Hepatocyte (in vitro differentiated cells): ENCODE measurements at regions not wholly inside any gene's neighbourhood (a gene's known extent, or its start where the extent isn't known, plus 50 kb on each side); places are given as distances from the start of the nearest gene placed in this dataset.
"Not testable (repeated sequence)": the region's sequence is repeated elsewhere in the genome, so short reads cannot be mapped to it uniquely, and the experiment has no call there.

Source experiments
- DNase-seq: peaks from one replicate; pipeline ENCODE4 v3.0.0-alpha.2; 2016; ENCODE audit warnings: low spot score
- H2AFZ ChIP-seq: fragments of 200-600 bp; sonication (generic); 2 replicates; pipeline ENCODE4 v1.6.0; 2016; ENCODE audit warnings: antibody characterized with exemption, mild to moderate bottlenecking
- H3K27ac ChIP-seq: fragments of 200-600 bp; sonication (generic); 2 replicates; pipeline ENCODE4 v1.5.1; 2016; ENCODE audit warnings: mild to moderate bottlenecking
- H3K27me3 ChIP-seq: fragments of 200-600 bp; sonication (generic); 2 replicates; pipeline ENCODE4 v1.6.1; 2016
- H3K36me3 ChIP-seq: fragments of 200-600 bp; sonication (generic); replicated peaks from 2 replicates; pipeline ENCODE4 v1.5.1; 2016; ENCODE audit warnings: low read depth; ENCODE audit not compliant: insufficient read depth
- H3K4me1 ChIP-seq: fragments of 200-600 bp; sonication (generic); 2 replicates; pipeline ENCODE4 v1.5.1; 2016; ENCODE audit warnings: mild to moderate bottlenecking, moderate library complexity; ENCODE audit not compliant: insufficient read depth
- H3K4me2 ChIP-seq: fragments of 200-600 bp; sonication (generic); 2 replicates; pipeline ENCODE4 v1.6.0; 2016
- H3K4me3 ChIP-seq: fragments of 200-600 bp; sonication (generic); 2 replicates; pipeline ENCODE4 v1.5.1; 2016; ENCODE audit warnings: mild to moderate bottlenecking
- H3K79me2 ChIP-seq: fragments of 200-600 bp; sonication (generic); 2 replicates; pipeline ENCODE4 v1.6.0; 2017; ENCODE audit warnings: mild to moderate bottlenecking
- H3K9me2 ChIP-seq: fragments of 200-600 bp; sonication (generic); replicated peaks from 2 replicates; pipeline ENCODE4 v1.6.0; 2017; ENCODE audit warnings: mild to moderate bottlenecking; ENCODE audit not compliant: insufficient read depth
- H3K9me3 ChIP-seq: fragments of 200-600 bp; sonication (generic); 2 replicates; pipeline ENCODE4 v1.5.1; 2016; ENCODE audit warnings: low read depth, mild to moderate bottlenecking
- H4K20me1 ChIP-seq: fragments of 200-600 bp; sonication (generic); 2 replicates; pipeline ENCODE4 v1.6.0; 2016; ENCODE audit warnings: mild to moderate bottlenecking; ENCODE audit not compliant: insufficient read depth, poor library complexity, severe bottlenecking
- CTCF ChIP-seq: fragments of 200-600 bp; sonication (generic); IDR thresholded peaks from 2 replicates; pipeline ENCODE4 v1.5.1; 2016; ENCODE audit warnings: antibody characterized with exemption, mild to moderate bottlenecking; ENCODE audit not compliant: poor library complexity
- EZH2 ChIP-seq: fragments of 200-600 bp; sonication (generic); IDR thresholded peaks from 2 replicates; pipeline ENCODE4 v1.6.1; 2016; ENCODE audit warnings: antibody characterized with exemption, mild to moderate bottlenecking, borderline replicate concordance
- EZH2phosphoT487 ChIP-seq: fragments of 200-600 bp; sonication (generic); IDR thresholded peaks from one replicate; pipeline ENCODE4 v1.6.1; 2018; ENCODE audit warnings: antibody characterized with exemption, mild to moderate bottlenecking, low read depth, moderate library complexity; ENCODE audit not compliant: unreplicated experiment, severe bottlenecking
- WGBS: methylation state at CpG from one replicate; pipeline ENCODE4 v1.1.6; 2016; ENCODE audit warnings: low lambda C conversion rate; ENCODE audit errors: missing lambda C conversion rate; 5-methylcytosine and 5-hydroxymethylcytosine counted together

- Histone ChIP-seq H2AFZ (no peak overlapping the region), H3K4me1 (no peaks in the 10 kb centered on the region), H4K20me1 (no peaks in the 10 kb centered on the region), H3K9me2 (no peaks in the 10 kb centered on the region), H3K27ac (no peak overlapping the region), H3K79me2 (no peaks in the 10 kb centered on the region), H3K4me2 (no peak overlapping the region), H3K9me3 (no peaks in the 10 kb centered on the region), H3K27me3 (no peaks in the 10 kb centered on the region), H3K4me3 (no peak overlapping the region), H3K36me3 (no peaks in the 10 kb centered on the region)
- WGBS: 93% methylated on average over 2 of the region's 2 CpGs
- TF ChIP-seq EZH2 (no peak), CTCF (no peak), EZH2phosphoT487 (no peak)
- DNase-seq: no peak
Observed at GRCh38 chr6:48388044-48388443, 277.0 kb upstream of the PTCHD4 start.

GRCh38 chr6:48378884-48379407 lies 267.9 kb upstream of the PTCHD4 start:
- Histone ChIP-seq H3K27me3 (no peaks in the 10 kb centered on the region), H4K20me1 (no peaks in the 10 kb centered on the region), H2AFZ (no peak overlapping the region), H3K27ac (no peak overlapping the region), H3K4me3 (no peak overlapping the region), H3K4me1 (no peaks in the 10 kb centered on the region), H3K9me2 (no peaks in the 10 kb centered on the region), H3K36me3 (no peaks in the 10 kb centered on the region), H3K9me3 (no peaks in the 10 kb centered on the region), H3K79me2 (no peaks in the 10 kb centered on the region), H3K4me2 (no peak overlapping the region)
- TF ChIP-seq EZH2phosphoT487: no peak
- TF ChIP-seq CTCF: no peak
- TF ChIP-seq EZH2: no peak
- no peak for DNase-seq

- Histone ChIP-seq H3K27ac (no peak overlapping the region), H3K4me2 (no peak overlapping the region), H4K20me1 (no peaks in the 10 kb centered on the region), H3K79me2 (no peaks in the 10 kb centered on the region), H3K9me3 (no peaks in the 10 kb centered on the region), H3K36me3 (no peaks in the 10 kb centered on the region), H2AFZ (no peak overlapping the region), H3K4me1 (no peaks in the 10 kb centered on the region), H3K4me3 (no peak overlapping the region), H3K27me3 (no peaks in the 10 kb centered on the region), H3K9me2 (no peaks in the 10 kb centered on the region)
- 74% methylated on average over 3 of the region's 3 CpGs for WGBS
- DNase-seq: no peak
- TF ChIP-seq CTCF (no peak), EZH2phosphoT487 (no peak), EZH2 (no peak)
Observed at GRCh38 chr6:48377115-48377514, 266.1 kb upstream of the PTCHD4 start.

- WGBS: no CpG with 5 or more reads among the region's 34 CpGs
Observed at GRCh38 chr6:48371226-48371625, 260.2 kb upstream of the PTCHD4 start.

More at GRCh38 chr6:48371226-48371625, 260.2 kb upstream of the PTCHD4 start:
- H3K4me3 ChIP-seq, H3K36me3 ChIP-seq, H2AFZ ChIP-seq, H4K20me1 ChIP-seq, H3K4me1 ChIP-seq, H3K4me2 ChIP-seq, H3K79me2 ChIP-seq, DNase-seq, H3K9me3 ChIP-seq, H3K27me3 ChIP-seq, H3K27ac ChIP-seq, H3K9me2 ChIP-seq: not testable (repeated sequence)
